Tibial nerve (tissue), 4 donors: ENCODE measurements at regions not wholly inside any gene's neighbourhood (a gene's known extent, or its start where the extent isn't known, plus 50 kb on each side); places are given as distances from the start of the nearest gene placed in this dataset.

Experiments used
- CTCF ChIP-seq, 5 experiments: fragments of 200-600 bp in 3 of 5; fragments of 450-650 bp in 2 of 5; sonication (generic) in 3 of 5; IDR thresholded peaks; one replicate each; pipeline ENCODE4 v1.5.1; 2016 to 2019; ENCODE audit warnings: antibody characterized with exemption in 5 of 5, mild to moderate bottlenecking in 3 of 5, moderate library complexity in 2 of 5
- EP300 ChIP-seq, 2 donors: sonication (generic); formaldehyde crosslinking; IDR thresholded peaks; one replicate each; pipeline ENCODE4 v1.6.1; 2017; ENCODE audit warnings: antibody characterized with exemption in 2 of 2, mild to moderate bottlenecking in 1 of 2
- POLR2A ChIP-seq, 2 donors: fragments of 450-650 bp; IDR thresholded peaks; one replicate each; pipeline ENCODE4 v1.6.1; 2017; ENCODE audit warnings: antibody characterized with exemption in 2 of 2, mild to moderate bottlenecking in 2 of 2, moderate library complexity in 2 of 2

- no peak for TF ChIP-seq CTCF (IDR thresholded peaks at IDR 0.05)
- TF ChIP-seq EP300 (IDR thresholded peaks at IDR 0.05): no peak
- no peak for TF ChIP-seq POLR2A (IDR thresholded peaks at IDR 0.05)
Measured at GRCh38 chr6:15073883-15074465, 171.9 kb upstream of the JARID2 start.
